GM18519 (cell line): ENCODE measurements at regions not wholly inside any gene's neighbourhood (a gene's known extent, or its start where the extent isn't known, plus 50 kb on each side); places are given as distances from the start of the nearest gene placed in this dataset.
A peak's percentile ranks its signal among the peaks of the same experiment; 100 is the strongest.
"Not testable (repeated sequence)": the region's sequence is repeated elsewhere in the genome, so short reads cannot be mapped to it uniquely, and the experiment has no call there.

Experiments used
- ATAC-seq: cut with Tn5 transposase; IDR thresholded peaks from one replicate; pipeline ENCODE4 v1.9.1; 2021; ENCODE audit warnings: mild to moderate bottlenecking, moderate library complexity; ENCODE audit not compliant: unreplicated experiment, low FRiP score

- no peak for ATAC-seq
These were observed 1472.5 kb upstream of the SEL1L start for GRCh38 chr14:83006121-83006670.

DNA sequence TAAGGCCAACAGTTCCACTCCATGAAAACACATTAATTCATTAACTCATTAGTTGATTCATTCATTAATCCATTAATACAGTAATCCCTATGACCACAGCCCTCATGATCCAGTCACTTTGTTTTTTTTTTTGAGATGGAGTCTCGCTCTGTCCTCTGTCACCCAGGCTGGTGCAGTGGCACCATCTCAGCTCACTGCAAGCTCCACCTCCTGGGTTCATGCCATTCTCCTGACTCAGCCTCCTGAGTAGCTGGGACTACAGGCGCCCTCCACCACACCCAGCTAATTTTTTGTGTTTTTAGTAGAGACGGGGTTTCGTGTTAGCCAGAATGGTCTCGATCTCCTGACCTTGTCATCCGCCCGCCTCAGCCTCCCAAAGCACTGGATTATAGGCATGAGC lies 1473.4 kb upstream of the SEL1L start:
- ATAC-seq = not testable (repeated sequence)

- no peak for ATAC-seq
These were observed 1474.1 kb upstream of the SEL1L start for GRCh38 chr14:83007641-83008225.

DNA sequence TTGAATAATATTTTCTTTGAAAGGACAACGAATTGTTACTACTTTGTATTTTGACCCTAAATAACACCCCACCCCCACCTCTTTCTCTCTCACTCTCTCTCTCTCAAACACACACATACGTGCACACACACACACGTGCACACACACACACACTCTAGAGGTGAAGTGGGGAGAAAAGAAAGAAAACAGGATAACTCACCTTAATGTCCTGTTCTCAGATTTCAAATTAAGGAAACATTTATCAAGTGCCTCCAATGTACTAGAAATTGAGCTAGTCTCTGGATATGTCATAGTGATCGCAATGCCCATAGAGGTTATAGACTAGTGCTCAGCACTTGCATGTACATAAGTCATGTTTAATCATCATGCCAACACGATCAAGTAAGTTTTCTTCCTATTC lies 1483.6 kb upstream of the SEL1L start:
- no peak for ATAC-seq

- no peak for ATAC-seq
These were observed 1486.2 kb upstream of the SEL1L start for GRCh38 chr14:83019744-83020414.

DNA sequence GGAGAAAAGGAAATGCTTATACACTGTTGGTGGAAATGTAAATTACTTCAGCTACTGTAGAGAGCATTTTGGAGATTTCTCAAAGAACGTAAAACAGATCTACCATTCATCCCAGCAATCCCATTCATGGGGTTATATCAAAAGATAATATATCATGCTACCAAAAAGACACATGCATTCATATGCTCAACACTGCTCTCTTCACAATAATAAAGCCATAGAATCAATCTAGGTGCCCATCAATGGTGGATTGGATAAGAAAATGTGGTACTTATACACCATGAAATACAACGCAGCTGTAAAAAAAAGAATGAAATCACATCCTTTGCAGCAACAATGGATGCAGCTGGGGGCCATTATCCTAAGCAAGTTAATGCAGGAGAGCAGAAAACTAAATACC lies 1487.7 kb upstream of the SEL1L start:
- ATAC-seq = no peak

- ATAC-seq = no peak
These were observed 1489.7 kb upstream of the SEL1L start for GRCh38 chr14:83023369-83023768.

- ATAC-seq = no peak
These were observed 1507.6 kb upstream of the SEL1L start for GRCh38 chr14:83041224-83041623.

GRCh38 chr14:83042858-83043257 lies 1509.2 kb upstream of the SEL1L start:
- no peak for ATAC-seq

GRCh38 chr14:83044001-83044400 lies 1510.3 kb upstream of the SEL1L start:
- ATAC-seq = no peak

- no peak for ATAC-seq
These were observed 1513.6 kb upstream of the SEL1L start for GRCh38 chr14:83047059-83047830.

GRCh38 chr14:83053022-83053710 lies 1519.5 kb upstream of the SEL1L start:
- ATAC-seq = no peak

DNA sequence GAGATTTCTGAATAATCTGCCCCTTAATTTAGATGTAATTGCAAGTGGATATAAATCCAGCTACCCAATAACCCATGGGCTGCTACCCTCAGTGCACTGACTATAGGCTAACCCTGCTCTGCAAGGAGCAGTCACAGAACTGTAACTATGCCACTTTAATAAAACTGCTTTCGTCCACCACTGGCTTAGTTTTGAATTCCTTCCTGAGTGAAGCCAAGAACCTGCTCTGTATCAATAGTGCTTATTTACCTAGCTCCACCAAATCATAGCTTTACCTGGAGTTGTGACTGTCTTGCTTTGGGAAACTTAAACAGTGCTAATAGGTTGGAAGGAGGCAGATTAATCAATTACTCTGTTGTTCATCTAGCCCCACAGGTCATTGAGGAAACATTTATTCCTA lies 1524.4 kb upstream of the SEL1L start:
- ATAC-seq = no peak

DNA sequence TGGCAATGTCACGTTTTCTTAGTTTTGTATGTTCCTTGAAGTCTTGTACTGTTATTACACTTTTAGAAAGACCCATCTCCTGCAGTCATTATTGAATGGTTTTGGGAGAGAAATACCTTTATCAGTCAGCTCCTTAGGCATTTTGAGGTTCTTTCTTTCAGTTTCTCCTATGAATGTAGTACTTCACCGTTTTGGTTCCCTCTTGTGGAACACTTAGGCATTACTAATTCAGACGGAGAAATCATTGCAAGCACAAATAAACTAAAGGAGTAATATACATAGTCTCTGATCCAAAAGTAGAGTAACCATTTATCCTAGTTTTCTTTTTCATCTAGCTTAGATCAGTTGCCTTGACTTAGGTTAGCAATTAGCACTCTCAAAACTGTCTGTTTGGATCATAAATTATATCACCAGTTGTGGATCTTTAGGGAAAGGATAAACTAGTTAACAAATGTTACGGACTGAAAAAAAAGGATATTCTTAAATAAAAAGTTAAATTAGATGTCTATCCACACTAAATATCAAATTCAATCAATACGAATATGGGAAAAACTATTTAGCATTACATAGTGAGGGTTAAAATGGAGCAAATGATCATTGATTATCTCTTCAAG lies 1538.3 kb upstream of the SEL1L start:
- ATAC-seq = peak; percentile 89

- no peak for ATAC-seq
These were observed 1551.5 kb upstream of the SEL1L start for GRCh38 chr14:83085136-83085535.

DNA sequence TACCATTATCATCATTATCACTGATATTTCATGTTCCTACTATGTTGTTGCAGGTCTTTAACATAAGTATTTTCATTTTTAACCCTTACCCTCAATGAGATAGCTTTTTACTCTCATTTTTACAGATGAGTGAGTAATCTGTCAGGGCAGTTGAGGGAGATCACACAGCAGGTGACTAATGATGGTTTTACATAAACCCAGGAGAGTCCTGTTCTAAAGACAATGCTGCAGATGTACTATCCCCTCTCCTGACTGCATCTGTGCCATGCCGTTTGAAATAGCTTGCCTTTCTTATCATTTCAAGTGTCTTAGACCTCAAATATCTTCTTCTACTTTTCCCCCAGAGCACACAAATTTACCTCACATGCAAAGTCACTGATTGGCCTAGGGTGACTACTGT lies 1552.1 kb upstream of the SEL1L start:
- no peak for ATAC-seq

- ATAC-seq = not testable (repeated sequence)
These were observed 1558.6 kb upstream of the SEL1L start for GRCh38 chr14:83091991-83092956.

- no peak for ATAC-seq
These were observed 1562.4 kb upstream of the SEL1L start for GRCh38 chr14:83096092-83096491.

DNA sequence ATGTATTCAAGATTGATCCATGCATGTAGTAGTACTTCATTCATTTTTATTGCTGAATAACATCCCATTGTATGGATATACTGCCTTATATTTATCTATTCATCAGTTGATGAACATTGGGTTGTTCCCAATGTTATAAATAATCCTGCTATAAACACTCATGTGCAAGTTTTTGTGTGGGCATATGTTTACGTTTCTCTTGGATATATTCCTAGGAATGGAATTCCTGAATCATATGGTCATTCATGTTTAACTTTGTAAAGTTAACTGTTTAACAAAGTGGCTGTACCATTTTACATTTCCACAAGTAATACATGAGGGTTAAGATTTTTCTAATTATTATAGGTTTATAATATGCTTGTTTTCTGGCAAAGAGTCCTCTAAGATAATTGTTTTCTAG lies 1568.2 kb upstream of the SEL1L start:
- ATAC-seq = no peak
